H1 (cell line): ENCODE measurements at regions not wholly inside any gene's neighbourhood (a gene's known extent, or its start where the extent isn't known, plus 50 kb on each side); places are given as distances from the start of the nearest gene placed in this dataset.

Experiments used
- BACH1 ChIP-seq: IDR thresholded peaks from 2 replicates; pipeline ENCODE4 v1.6.1; 2012; ENCODE audit warnings: low read length, improper control_type of control experiment
- CBX5 ChIP-seq: fragments of 300-800, 300-1000 bp; sonication (generic); IDR thresholded peaks from 2 replicates; pipeline ENCODE4 v1.7.1; 2016; ENCODE audit warnings: antibody characterized with exemption, low read length, low read depth
- CHD2 ChIP-seq: IDR thresholded peaks from 2 replicates; pipeline ENCODE4 v1.6.1; 2012; ENCODE audit warnings: low read length, improper control_type of control experiment
- JUND ChIP-seq: IDR thresholded peaks from 2 replicates; pipeline ENCODE4 v1.6.1; 2011; ENCODE audit warnings: mild to moderate bottlenecking, improper control_type of control experiment, low read length
- POLR2A ChIP-seq, 2 experiments: IDR thresholded peaks; 1 replicate in 1 of 2; 2 replicates in 1 of 2; pipeline ENCODE4 v1.6.1; 2011; ENCODE audit warnings: low read depth in 2 of 2, low read length in 2 of 2, mild to moderate bottlenecking in 2 of 2; ENCODE audit errors: control extremely low read depth in 1 of 2
- RNF2 ChIP-seq: fragments of 200-900, 300-1000 bp; sonication (generic); IDR thresholded peaks from 2 replicates; pipeline ENCODE4 v1.7.1; 2016; ENCODE audit warnings: borderline replicate concordance, low read depth, mild to moderate bottlenecking, antibody characterized with exemption, low read length; ENCODE audit not compliant: poor library complexity, severe bottlenecking; ENCODE audit errors: missing control alignments
- SIN3A ChIP-seq, 2 experiments: IDR thresholded peaks in 1 of 2; conservative IDR thresholded peaks in 1 of 2; 2 replicates each; pipeline ENCODE4 v1.6.1; 2011 to 2012; ENCODE audit warnings: low read length in 2 of 2, improper control_type of control experiment in 1 of 2, low read depth in 1 of 2, mild to moderate bottlenecking in 1 of 2
- SIRT6 ChIP-seq: IDR thresholded peaks from one replicate; pipeline ENCODE4 v1.7.1; 2012; ENCODE audit warnings: low read length, inconsistent platforms
- TEAD4 ChIP-seq: IDR thresholded peaks from 2 replicates; pipeline ENCODE4 v1.6.1; 2012; ENCODE audit warnings: low read depth, low read length, inconsistent platforms, mixed read lengths
- TF ChIP-seq, protein P1 (sequence below): fragments of 300-600 bp; sonication (generic); IDR thresholded peaks from 2 replicates; pipeline ENCODE4 v1.7.1; 2012; ENCODE audit warnings: low read length, moderate library complexity, mild to moderate bottlenecking, inconsistent platforms; ENCODE audit not compliant: insufficient replicate concordance
- TF ChIP-seq, protein P2 (sequence below): IDR thresholded peaks from 2 replicates; pipeline ENCODE4 v1.6.1; 2012; ENCODE audit warnings: inconsistent platforms

DNA sequence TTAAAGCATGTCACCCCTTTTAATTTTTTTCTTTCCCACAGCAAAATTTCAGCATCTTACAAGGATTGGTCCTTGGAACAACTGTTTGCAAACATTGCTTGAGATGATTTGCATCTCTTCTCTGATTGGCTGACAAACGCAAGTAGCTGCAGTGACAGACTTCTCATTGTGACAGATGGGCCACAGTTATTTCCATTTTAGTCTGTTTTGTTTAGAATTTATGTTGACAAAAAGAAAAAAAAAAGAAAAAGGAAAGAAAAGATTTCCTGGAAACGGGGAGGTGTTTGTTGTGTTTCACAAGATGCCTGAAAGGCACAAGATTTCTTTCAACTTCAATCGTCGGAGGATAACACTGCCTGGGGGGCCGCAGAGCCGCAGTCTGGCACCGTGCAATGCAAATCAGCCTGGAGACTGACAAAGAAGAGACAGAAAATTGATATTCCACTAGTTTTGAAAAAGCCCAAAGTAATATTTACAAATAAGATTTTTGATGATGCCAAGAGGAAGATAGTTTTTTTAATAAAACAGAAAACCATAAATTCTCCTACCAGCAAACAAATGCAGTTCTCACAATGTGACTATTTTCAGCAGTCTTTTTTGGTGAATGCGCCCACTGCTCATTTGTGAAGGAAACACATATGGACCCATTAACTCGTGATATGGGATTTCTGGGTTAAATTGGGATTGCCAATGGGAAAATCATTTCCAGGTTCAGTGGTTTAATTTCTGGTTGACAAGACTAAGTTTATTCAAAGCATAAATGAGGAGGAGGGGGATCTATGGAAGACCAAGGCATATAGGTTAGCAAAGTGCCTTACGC, 296.2 kb upstream of the SMIM21 start (continued):
- TF ChIP-seq, protein P1, sequence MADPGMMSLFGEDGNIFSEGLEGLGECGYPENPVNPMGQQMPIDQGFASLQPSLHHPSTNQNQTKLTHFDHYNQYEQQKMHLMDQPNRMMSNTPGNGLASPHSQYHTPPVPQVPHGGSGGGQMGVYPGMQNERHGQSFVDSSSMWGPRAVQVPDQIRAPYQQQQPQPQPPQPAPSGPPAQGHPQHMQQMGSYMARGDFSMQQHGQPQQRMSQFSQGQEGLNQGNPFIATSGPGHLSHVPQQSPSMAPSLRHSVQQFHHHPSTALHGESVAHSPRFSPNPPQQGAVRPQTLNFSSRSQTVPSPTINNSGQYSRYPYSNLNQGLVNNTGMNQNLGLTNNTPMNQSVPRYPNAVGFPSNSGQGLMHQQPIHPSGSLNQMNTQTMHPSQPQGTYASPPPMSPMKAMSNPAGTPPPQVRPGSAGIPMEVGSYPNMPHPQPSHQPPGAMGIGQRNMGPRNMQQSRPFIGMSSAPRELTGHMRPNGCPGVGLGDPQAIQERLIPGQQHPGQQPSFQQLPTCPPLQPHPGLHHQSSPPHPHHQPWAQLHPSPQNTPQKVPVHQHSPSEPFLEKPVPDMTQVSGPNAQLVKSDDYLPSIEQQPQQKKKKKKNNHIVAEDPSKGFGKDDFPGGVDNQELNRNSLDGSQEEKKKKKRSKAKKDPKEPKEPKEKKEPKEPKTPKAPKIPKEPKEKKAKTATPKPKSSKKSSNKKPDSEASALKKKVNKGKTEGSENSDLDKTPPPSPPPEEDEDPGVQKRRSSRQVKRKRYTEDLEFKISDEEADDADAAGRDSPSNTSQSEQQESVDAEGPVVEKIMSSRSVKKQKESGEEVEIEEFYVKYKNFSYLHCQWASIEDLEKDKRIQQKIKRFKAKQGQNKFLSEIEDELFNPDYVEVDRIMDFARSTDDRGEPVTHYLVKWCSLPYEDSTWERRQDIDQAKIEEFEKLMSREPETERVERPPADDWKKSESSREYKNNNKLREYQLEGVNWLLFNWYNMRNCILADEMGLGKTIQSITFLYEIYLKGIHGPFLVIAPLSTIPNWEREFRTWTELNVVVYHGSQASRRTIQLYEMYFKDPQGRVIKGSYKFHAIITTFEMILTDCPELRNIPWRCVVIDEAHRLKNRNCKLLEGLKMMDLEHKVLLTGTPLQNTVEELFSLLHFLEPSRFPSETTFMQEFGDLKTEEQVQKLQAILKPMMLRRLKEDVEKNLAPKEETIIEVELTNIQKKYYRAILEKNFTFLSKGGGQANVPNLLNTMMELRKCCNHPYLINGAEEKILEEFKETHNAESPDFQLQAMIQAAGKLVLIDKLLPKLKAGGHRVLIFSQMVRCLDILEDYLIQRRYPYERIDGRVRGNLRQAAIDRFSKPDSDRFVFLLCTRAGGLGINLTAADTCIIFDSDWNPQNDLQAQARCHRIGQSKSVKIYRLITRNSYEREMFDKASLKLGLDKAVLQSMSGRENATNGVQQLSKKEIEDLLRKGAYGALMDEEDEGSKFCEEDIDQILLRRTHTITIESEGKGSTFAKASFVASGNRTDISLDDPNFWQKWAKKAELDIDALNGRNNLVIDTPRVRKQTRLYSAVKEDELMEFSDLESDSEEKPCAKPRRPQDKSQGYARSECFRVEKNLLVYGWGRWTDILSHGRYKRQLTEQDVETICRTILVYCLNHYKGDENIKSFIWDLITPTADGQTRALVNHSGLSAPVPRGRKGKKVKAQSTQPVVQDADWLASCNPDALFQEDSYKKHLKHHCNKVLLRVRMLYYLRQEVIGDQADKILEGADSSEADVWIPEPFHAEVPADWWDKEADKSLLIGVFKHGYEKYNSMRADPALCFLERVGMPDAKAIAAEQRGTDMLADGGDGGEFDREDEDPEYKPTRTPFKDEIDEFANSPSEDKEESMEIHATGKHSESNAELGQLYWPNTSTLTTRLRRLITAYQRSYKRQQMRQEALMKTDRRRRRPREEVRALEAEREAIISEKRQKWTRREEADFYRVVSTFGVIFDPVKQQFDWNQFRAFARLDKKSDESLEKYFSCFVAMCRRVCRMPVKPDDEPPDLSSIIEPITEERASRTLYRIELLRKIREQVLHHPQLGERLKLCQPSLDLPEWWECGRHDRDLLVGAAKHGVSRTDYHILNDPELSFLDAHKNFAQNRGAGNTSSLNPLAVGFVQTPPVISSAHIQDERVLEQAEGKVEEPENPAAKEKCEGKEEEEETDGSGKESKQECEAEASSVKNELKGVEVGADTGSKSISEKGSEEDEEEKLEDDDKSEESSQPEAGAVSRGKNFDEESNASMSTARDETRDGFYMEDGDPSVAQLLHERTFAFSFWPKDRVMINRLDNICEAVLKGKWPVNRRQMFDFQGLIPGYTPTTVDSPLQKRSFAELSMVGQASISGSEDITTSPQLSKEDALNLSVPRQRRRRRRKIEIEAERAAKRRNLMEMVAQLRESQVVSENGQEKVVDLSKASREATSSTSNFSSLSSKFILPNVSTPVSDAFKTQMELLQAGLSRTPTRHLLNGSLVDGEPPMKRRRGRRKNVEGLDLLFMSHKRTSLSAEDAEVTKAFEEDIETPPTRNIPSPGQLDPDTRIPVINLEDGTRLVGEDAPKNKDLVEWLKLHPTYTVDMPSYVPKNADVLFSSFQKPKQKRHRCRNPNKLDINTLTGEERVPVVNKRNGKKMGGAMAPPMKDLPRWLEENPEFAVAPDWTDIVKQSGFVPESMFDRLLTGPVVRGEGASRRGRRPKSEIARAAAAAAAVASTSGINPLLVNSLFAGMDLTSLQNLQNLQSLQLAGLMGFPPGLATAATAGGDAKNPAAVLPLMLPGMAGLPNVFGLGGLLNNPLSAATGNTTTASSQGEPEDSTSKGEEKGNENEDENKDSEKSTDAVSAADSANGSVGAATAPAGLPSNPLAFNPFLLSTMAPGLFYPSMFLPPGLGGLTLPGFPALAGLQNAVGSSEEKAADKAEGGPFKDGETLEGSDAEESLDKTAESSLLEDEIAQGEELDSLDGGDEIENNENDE, result no peak
- TF ChIP-seq SIN3A (conservative IDR thresholded peaks at IDR 0.05 in 1 of 2, IDR thresholded peaks at IDR 0.05 in 1 of 2; ENCODE audit: low read depth in 1 of 2, low read length in 2 of 2) (no peak), POLR2A (IDR thresholded peaks at IDR 0.05; ENCODE audit: control extremely low read depth in 1 of 2, low read depth in 2 of 2, low read length in 2 of 2) (no peak), SIRT6 (no peak), TEAD4 (no peak), CBX5 (no peak), JUND (no peak), CHD2 (no peak), RNF2 (no peak), BACH1 (no peak)
- TF ChIP-seq, protein P2, sequence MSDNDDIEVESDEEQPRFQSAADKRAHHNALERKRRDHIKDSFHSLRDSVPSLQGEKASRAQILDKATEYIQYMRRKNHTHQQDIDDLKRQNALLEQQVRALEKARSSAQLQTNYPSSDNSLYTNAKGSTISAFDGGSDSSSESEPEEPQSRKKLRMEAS, result no peak
